RPMI7951 (cell line): ENCODE measurements at regions not wholly inside any gene's neighbourhood (a gene's known extent, or its start where the extent isn't known, plus 50 kb on each side); places are given as distances from the start of the nearest gene placed in this dataset.
"Not testable (repeated sequence)": the region's sequence is repeated elsewhere in the genome, so short reads cannot be mapped to it uniquely, and the experiment has no call there.

Experiments
- DNase-seq: peaks from one replicate; pipeline ENCODE4 v3.0.0-alpha.2; 2012; ENCODE audit warnings: low read depth

- no peak for DNase-seq
Measured at GRCh38 chr3:88795503-88795902, 311.9 kb upstream of the EPHA3 start.

GRCh38 chr3:88807491-88808105 lies 299.8 kb upstream of the EPHA3 start:
- no peak for DNase-seq

GRCh38 chr3:88809993-88810392 lies 297.4 kb upstream of the EPHA3 start:
- no peak for DNase-seq

- DNase-seq, result no peak
Measured at GRCh38 chr3:88810455-88810854, 297.0 kb upstream of the EPHA3 start.

- no peak for DNase-seq
Measured at GRCh38 chr3:88811096-88811495, 296.3 kb upstream of the EPHA3 start.

GRCh38 chr3:88812576-88812975 lies 294.8 kb upstream of the EPHA3 start:
- DNase-seq, result no peak

- no peak for DNase-seq
Measured at GRCh38 chr3:88816445-88816844, 291.0 kb upstream of the EPHA3 start.

- no peak for DNase-seq
Measured at GRCh38 chr3:88824666-88825564, 282.5 kb upstream of the EPHA3 start.

GRCh38 chr3:88828466-88828865 lies 279.0 kb upstream of the EPHA3 start:
- DNase-seq, result no peak

- no peak for DNase-seq
Measured at GRCh38 chr3:88852606-88853005, 254.8 kb upstream of the EPHA3 start.

GRCh38 chr3:88863196-88863595 lies 244.2 kb upstream of the EPHA3 start:
- DNase-seq, result no peak

- DNase-seq, result no peak
Measured at GRCh38 chr3:88876724-88877123, 230.7 kb upstream of the EPHA3 start.

- no peak for DNase-seq
Measured at GRCh38 chr3:88879905-88880304, 227.5 kb upstream of the EPHA3 start.

- no peak for DNase-seq
Measured at GRCh38 chr3:88882121-88882520, 225.3 kb upstream of the EPHA3 start.

GRCh38 chr3:88886624-88887023 lies 220.8 kb upstream of the EPHA3 start:
- not testable (repeated sequence) for DNase-seq

- no peak for DNase-seq
Measured at GRCh38 chr3:88896026-88896425, 211.4 kb upstream of the EPHA3 start.

GRCh38 chr3:88912294-88912877 lies 195.0 kb upstream of the EPHA3 start:
- no peak for DNase-seq

GRCh38 chr3:88918841-88919240 lies 188.6 kb upstream of the EPHA3 start:
- DNase-seq, result no peak

- DNase-seq, result no peak
Measured at GRCh38 chr3:88921986-88922385, 185.4 kb upstream of the EPHA3 start.

- no peak for DNase-seq
Measured at GRCh38 chr3:88926221-88926620, 181.2 kb upstream of the EPHA3 start.

- DNase-seq, result no peak
Measured at GRCh38 chr3:88930611-88931010, 176.8 kb upstream of the EPHA3 start.

- DNase-seq, result no peak
Measured at GRCh38 chr3:88936831-88937230, 170.6 kb upstream of the EPHA3 start.

GRCh38 chr3:88940296-88940695 lies 167.1 kb upstream of the EPHA3 start:
- no peak for DNase-seq
